Thymus (tissue), 11 donors: ENCODE measurements at regions not wholly inside any gene's neighbourhood (a gene's known extent, or its start where the extent isn't known, plus 50 kb on each side); places are given as distances from the start of the nearest gene placed in this dataset.

Experiments used
- DNase-seq, 9 donors: peaks; one replicate each; pipeline ENCODE4 v3.0.0-alpha.2; 2013; ENCODE audit warnings: low spot score in 9 of 9, low read depth in 6 of 9, missing footprints in 1 of 9
- H3K27ac ChIP-seq, 2 donors: one replicate each; pipeline ENCODE4 v1.5.1; 2013; ENCODE audit warnings: control low read depth in 1 of 2, low read depth in 1 of 2, low read length in 1 of 2, mild to moderate bottlenecking in 1 of 2, moderate library complexity in 1 of 2
- H3K27me3 ChIP-seq, 2 donors: one replicate each; pipeline ENCODE4 v1.5.1; 2013; ENCODE audit warnings: low read length in 1 of 2; ENCODE audit not compliant: control insufficient read depth in 2 of 2, insufficient read depth in 1 of 2
- H3K36me3 ChIP-seq, 2 donors: one replicate each; pipeline ENCODE4 v1.5.1; 2013; ENCODE audit warnings: low read length in 1 of 2, mild to moderate bottlenecking in 1 of 2, moderate library complexity in 1 of 2; ENCODE audit not compliant: control insufficient read depth in 2 of 2, insufficient read depth in 2 of 2
- H3K4me1 ChIP-seq, 2 donors: one replicate each; pipeline ENCODE4 v1.5.1; 2013; ENCODE audit warnings: low read length in 2 of 2; ENCODE audit not compliant: control insufficient read depth in 2 of 2, insufficient read depth in 2 of 2
- H3K4me3 ChIP-seq, 2 donors: one replicate each; pipeline ENCODE4 v1.5.1; 2013; ENCODE audit warnings: low read length in 2 of 2, control low read depth in 1 of 2, mild to moderate bottlenecking in 1 of 2
- H3K9me3 ChIP-seq, 2 donors: one replicate each; pipeline ENCODE4 v1.5.1; 2013; ENCODE audit warnings: low read length in 1 of 2, mild to moderate bottlenecking in 1 of 2; ENCODE audit not compliant: control insufficient read depth in 2 of 2, insufficient read depth in 1 of 2
- WGBS: extraction: QIAGEN DNeasy Blood & Tissue Kit; methylation state at CpG from one replicate; pipeline ENCODE4 v1.1.7; 2013; 5-methylcytosine and 5-hydroxymethylcytosine counted together
- donor health status: healthy.

- H3K27ac ChIP-seq: no peak overlapping the region
- no peak for DNase-seq
- WGBS: 24% methylated on average over 5 of the region's 5 CpGs
- H3K36me3 ChIP-seq: no peaks in the 10 kb centered on the region
- H3K4me3 ChIP-seq: no peak overlapping the region
- peaks cover 0 to 2% of the 10 kb centered on the region in 2 donors for H3K9me3 ChIP-seq
- H3K4me1 ChIP-seq: no peaks in the 10 kb centered on the region
- H3K27me3 ChIP-seq: no peaks in the 10 kb centered on the region
Measured at GRCh38 chr11:19394525-19395016, 153.8 kb upstream of the E2F8 start.

- Histone ChIP-seq H3K9me3 (peaks cover 0 to 2% of the 10 kb centered on the region in 2 donors), H3K36me3 (no peaks in the 10 kb centered on the region), H3K4me3 (no peak overlapping the region), H3K27me3 (no peaks in the 10 kb centered on the region), H3K4me1 (no peaks in the 10 kb centered on the region), H3K27ac (no peak overlapping the region)
- DNase-seq: no peak
- WGBS: 60% methylated on average over 1 of the region's 1 CpG
Measured at GRCh38 chr11:19393941-19394340, 153.2 kb upstream of the E2F8 start.

DNA sequence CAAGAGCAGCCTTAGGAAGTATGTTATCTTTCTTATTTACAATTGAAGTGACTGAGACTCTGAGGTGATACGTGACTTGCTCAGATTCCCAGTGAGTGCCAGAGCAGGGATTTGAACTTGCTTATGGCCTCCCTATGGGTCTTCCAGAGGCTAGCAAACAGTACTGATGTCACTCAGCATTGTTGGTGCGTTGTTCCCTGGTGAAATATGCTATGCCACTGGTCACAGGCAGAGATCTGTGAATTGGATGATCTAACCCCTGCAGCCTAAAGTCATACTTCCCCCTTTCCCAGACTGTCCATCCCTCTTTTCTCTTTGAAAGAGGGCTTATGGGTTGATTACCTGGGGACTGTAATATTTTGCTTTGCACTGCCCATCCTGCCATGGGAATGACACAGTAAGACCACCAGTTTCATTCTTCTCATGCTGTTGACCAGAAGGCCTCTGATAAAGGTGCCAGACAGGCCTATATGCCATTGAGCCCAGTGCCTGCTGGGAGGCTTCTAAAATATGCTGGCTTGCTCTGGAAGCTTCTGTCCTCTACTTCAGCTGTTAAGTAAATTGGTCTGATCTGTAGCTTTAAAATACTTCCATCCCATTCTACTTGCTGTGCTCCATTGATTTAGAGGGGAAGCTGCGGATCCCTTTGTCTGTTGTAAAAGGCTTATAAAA lies 152.2 kb upstream of the E2F8 start:
- no peaks in the 10 kb centered on the region for H3K36me3 ChIP-seq
- no peaks in the 10 kb centered on the region for H3K4me1 ChIP-seq
- 90% methylated on average over 3 of the region's 3 CpGs for WGBS
- no peak overlapping the region for H3K27ac ChIP-seq
- no peak overlapping the region for H3K4me3 ChIP-seq
- no peak for DNase-seq
- no peaks in the 10 kb centered on the region for H3K27me3 ChIP-seq
- peaks cover 0 to 2% of the 10 kb centered on the region in 2 donors for H3K9me3 ChIP-seq

DNA sequence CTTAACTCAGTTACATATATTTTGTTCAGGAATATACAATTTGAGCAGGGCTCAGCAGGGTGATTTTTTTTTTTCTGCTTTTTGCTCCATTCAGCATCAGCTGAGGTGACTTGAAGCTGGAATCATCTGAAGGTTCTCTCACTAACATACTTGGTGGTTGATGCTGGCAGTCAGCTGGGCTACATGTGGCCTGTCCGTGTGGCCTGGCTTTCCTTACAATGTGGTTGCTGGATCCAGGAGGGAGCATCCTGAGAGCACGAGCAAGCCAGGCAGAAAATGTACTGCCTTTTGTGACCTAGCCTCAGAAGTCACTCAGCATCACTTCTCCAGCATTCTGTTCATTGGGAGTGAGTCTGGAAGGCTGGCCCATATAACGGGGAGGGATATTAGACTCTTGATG lies 151.6 kb upstream of the E2F8 start:
- WGBS: 87% methylated on average over 3 of the region's 3 CpGs
- no peak for DNase-seq
- no peaks in the 10 kb centered on the region for H3K4me1 ChIP-seq
- peaks cover 0 to 2% of the 10 kb centered on the region in 2 donors for H3K9me3 ChIP-seq
- no peak overlapping the region for H3K27ac ChIP-seq
- no peak overlapping the region for H3K4me3 ChIP-seq
- H3K27me3 ChIP-seq: no peaks in the 10 kb centered on the region
- H3K36me3 ChIP-seq: no peaks in the 10 kb centered on the region

DNA sequence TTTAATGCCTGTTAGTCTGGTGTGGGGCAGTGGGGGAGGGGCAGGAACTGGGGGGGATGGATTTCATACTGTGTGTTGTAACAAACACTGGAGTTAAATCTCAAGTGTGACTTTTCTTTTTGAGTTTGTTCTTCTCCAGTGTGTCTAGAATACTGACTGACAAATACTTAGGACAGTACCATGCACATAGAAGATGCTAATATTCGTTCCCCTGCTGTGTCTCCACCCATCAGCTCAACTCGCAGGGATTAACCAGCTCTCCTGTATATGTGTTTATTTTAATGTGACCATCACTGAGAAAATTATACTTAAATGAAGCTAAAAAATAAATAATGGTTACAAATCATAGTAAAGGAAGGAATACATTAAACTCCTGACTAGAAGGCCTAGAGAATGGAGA lies 150.9 kb upstream of the E2F8 start:
- no peaks in the 10 kb centered on the region for H3K4me1 ChIP-seq
- WGBS: 61% methylated on average over 2 of the region's 2 CpGs
- no peaks in the 10 kb centered on the region for H3K27me3 ChIP-seq
- H3K27ac ChIP-seq: no peak overlapping the region
- no peaks in the 10 kb centered on the region for H3K36me3 ChIP-seq
- no peak overlapping the region for H3K4me3 ChIP-seq
- H3K9me3 ChIP-seq: peaks cover 0 to 2% of the 10 kb centered on the region in 2 donors
- DNase-seq: no peak

DNA sequence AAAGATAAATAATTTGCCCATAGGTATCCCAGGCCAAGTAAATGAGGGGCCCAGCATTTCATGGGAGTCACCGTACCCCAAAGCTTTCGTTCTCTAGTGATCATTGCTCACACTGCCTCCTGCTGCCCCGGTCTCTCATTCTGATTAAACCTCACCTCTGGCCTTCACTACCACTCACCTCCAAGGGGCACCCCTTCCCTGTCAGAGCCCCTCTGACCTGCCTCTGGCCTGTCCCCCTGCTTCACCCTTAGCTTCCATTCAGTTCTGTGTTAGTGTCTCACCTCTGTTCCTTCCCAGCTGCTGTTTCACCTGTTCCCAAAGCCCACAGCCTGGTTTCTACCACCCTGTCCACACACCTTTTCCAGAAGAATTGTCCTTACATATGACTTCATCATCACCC lies 150.3 kb upstream of the E2F8 start:
- no peak for DNase-seq
- Histone ChIP-seq H3K27ac (no peak overlapping the region), H3K4me1 (no peaks in the 10 kb centered on the region), H3K4me3 (no peak overlapping the region), H3K9me3 (peaks cover 0 to 2% of the 10 kb centered on the region in 2 donors), H3K27me3 (no peaks in the 10 kb centered on the region), H3K36me3 (no peaks in the 10 kb centered on the region)
- WGBS: 76% methylated on average over 3 of the region's 3 CpGs

- H3K9me3 ChIP-seq: peaks cover 0 to 2% of the 10 kb centered on the region in 2 donors
- no peaks in the 10 kb centered on the region for H3K4me1 ChIP-seq
- no peak for DNase-seq
- H3K27ac ChIP-seq: no peak overlapping the region
- no peaks in the 10 kb centered on the region for H3K27me3 ChIP-seq
- no peaks in the 10 kb centered on the region for H3K36me3 ChIP-seq
- 82% methylated on average over 3 of the region's 3 CpGs for WGBS
- no peak overlapping the region for H3K4me3 ChIP-seq
Measured at GRCh38 chr11:19389787-19390303, 149.1 kb upstream of the E2F8 start.

GRCh38 chr11:19382131-19382611 lies 141.4 kb upstream of the E2F8 start:
- DNase-seq: no peak
- peaks cover 0 to 5% of the 10 kb centered on the region in 2 donors for H3K27me3 ChIP-seq
- H3K4me1 ChIP-seq: no peaks in the 10 kb centered on the region
- H3K36me3 ChIP-seq: no peaks in the 10 kb centered on the region
- H3K27ac ChIP-seq: no peak overlapping the region
- H3K4me3 ChIP-seq: no peak overlapping the region
- 87% methylated on average over 16 of the region's 16 CpGs for WGBS
- no peaks in the 10 kb centered on the region for H3K9me3 ChIP-seq

DNA sequence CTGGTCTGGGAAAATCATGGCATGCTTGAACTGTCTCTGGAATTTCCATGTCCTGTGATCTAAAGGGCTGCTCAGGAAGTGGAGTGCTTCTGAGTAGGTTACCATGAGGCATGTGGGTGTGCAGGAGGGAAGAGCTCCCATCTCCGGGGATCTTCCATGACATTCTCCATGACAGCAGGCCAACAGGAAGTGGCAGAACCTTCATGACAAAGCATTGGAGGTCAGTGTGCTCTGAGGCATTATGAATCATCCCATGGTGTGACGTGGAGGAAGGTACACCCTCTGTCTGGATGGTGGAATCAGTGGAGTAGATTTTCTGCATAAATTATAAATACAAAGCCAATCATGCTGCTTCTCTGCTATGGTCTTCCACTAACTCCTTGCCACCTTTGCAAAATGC lies 139.6 kb upstream of the E2F8 start:
- Histone ChIP-seq H3K4me1 (no peaks in the 10 kb centered on the region), H3K27me3 (peaks cover 0 to 5% of the 10 kb centered on the region in 2 donors), H3K27ac (no peak overlapping the region), H3K4me3 (no peak overlapping the region), H3K36me3 (no peaks in the 10 kb centered on the region), H3K9me3 (no peaks in the 10 kb centered on the region)
- WGBS: 77% methylated on average over 2 of the region's 2 CpGs
- DNase-seq: no peak
